Activated CD8-positive, alpha-beta T cell treated with anti-CD3 and anti-CD28 coated beads for 36 hours (primary cell): ENCODE measurements at regions not wholly inside any gene's neighbourhood (a gene's known extent, or its start where the extent isn't known, plus 50 kb on each side); places are given as distances from the start of the nearest gene placed in this dataset.

ENCODE experiments used
- ATAC-seq: fragments of 200-7000 bp; cut with Tn5 transposase; one replicate; pipeline ENCODE4 v1.10.0; 2021; ENCODE audit warnings: mild to moderate bottlenecking, moderate library complexity
- CTCF ChIA-PET: fragments of 350-600 bp; sonication (Branson Sonifier 250); formaldehyde crosslinking; loops from one replicate; lab custom pipeline; 2021; ENCODE audit warnings: antibody characterized with exemption; lab: Charles Lee
- POLR2A ChIA-PET: fragments of 350-600 bp; sonication (Branson Sonifier 250); formaldehyde crosslinking; loops from one replicate; lab custom pipeline; 2021; ENCODE audit warnings: antibody characterized with exemption; lab: Charles Lee
- DNase-seq: peaks from one replicate; pipeline ENCODE4 v3.0.0-alpha.2; 2020
- H3K27ac Mint-ChIP-seq: one replicate; pipeline ENCODE4 v1.8.0; 2021; ENCODE audit warnings: mild to moderate bottlenecking, mixed read lengths
- H3K27me3 Mint-ChIP-seq: one replicate; pipeline ENCODE4 v1.8.0; 2021; ENCODE audit warnings: mixed read lengths
- H3K36me3 Mint-ChIP-seq: one replicate; pipeline ENCODE4 v1.8.0; 2021; ENCODE audit warnings: low read depth, mixed read lengths
- H3K4me1 Mint-ChIP-seq: one replicate; pipeline ENCODE4 v1.8.0; 2021; ENCODE audit warnings: low read depth, mixed read lengths
- H3K4me3 Mint-ChIP-seq: one replicate; pipeline ENCODE4 v1.8.0; 2021; ENCODE audit warnings: mild to moderate bottlenecking, moderate library complexity, mixed read lengths
- H3K9me3 Mint-ChIP-seq: one replicate; pipeline ENCODE4 v1.8.0; 2021; ENCODE audit warnings: mixed read lengths
- CTCF ChIP-seq: fragments of 200-600 bp; IDR thresholded peaks from one replicate; pipeline ENCODE4 v1.8.0; 2022; ENCODE audit warnings: antibody characterized with exemption, mild to moderate bottlenecking
- intact Hi-C: fragments of 100-400 bp; cut with micrococcal nuclease; formaldehyde crosslinking; loops from one replicate; pipeline ENCODE4 v1.10.0; 2022

- Mint-ChIP-seq H3K36me3 (no peaks in the 10 kb centered on the region), H3K4me1 (no peaks in the 10 kb centered on the region), H3K27ac (no peak overlapping the region), H3K9me3 (no peaks in the 10 kb centered on the region), H3K27me3 (no peaks in the 10 kb centered on the region), H3K4me3 (no peak overlapping the region)
- no peak for TF ChIP-seq CTCF
- CTCF ChIA-PET = no interaction called here
- intact Hi-C loops = no loop called here
- POLR2A ChIA-PET = no interaction called here
- ATAC-seq (no peak), DNase-seq (no peak)
Measured at GRCh38 chr4:181677201-181677600, 566.0 kb upstream of the TENM3 start.

GRCh38 chr4:181677621-181678020 is 565.6 kb upstream of the TENM3 start:
- TF ChIP-seq CTCF = no peak
- Mint-ChIP-seq H3K27me3 (no peaks in the 10 kb centered on the region), H3K4me1 (no peaks in the 10 kb centered on the region), H3K4me3 (no peak overlapping the region), H3K9me3 (no peaks in the 10 kb centered on the region), H3K27ac (no peak overlapping the region), H3K36me3 (no peaks in the 10 kb centered on the region)
- DNase-seq (no peak), ATAC-seq (no peak)
- ChIA-PET CTCF (no interaction called here), POLR2A (no interaction called here)
- intact Hi-C loops = no loop called here

- intact Hi-C loops = no loop called here
- ChIA-PET POLR2A (no interaction called here), CTCF (no interaction called here)
- TF ChIP-seq CTCF = no peak
- no peaks in the 10 kb centered on the region for H3K4me1 Mint-ChIP-seq
- no peak for DNase-seq
- H3K4me3 Mint-ChIP-seq = no peak overlapping the region
- H3K9me3 Mint-ChIP-seq = no peaks in the 10 kb centered on the region
- H3K36me3 Mint-ChIP-seq = no peaks in the 10 kb centered on the region
- no peaks in the 10 kb centered on the region for H3K27me3 Mint-ChIP-seq
- H3K27ac Mint-ChIP-seq = no peak overlapping the region
- ATAC-seq = no peak
Measured at GRCh38 chr4:181679754-181680153, 563.4 kb upstream of the TENM3 start.

- Mint-ChIP-seq H3K9me3 (no peaks in the 10 kb centered on the region), H3K27me3 (no peaks in the 10 kb centered on the region), H3K27ac (no peak overlapping the region), H3K36me3 (no peaks in the 10 kb centered on the region), H3K4me1 (no peaks in the 10 kb centered on the region), H3K4me3 (no peak overlapping the region)
- CTCF ChIA-PET = no interaction called here
- no peak for TF ChIP-seq CTCF
- DNase-seq = no peak
- no peak for ATAC-seq
- POLR2A ChIA-PET = no interaction called here
- intact Hi-C loops = no loop called here
Measured at GRCh38 chr4:181682367-181683047, 560.7 kb upstream of the TENM3 start.

GRCh38 chr4:181684310-181684709 is 558.9 kb upstream of the TENM3 start:
- no peaks in the 10 kb centered on the region for H3K9me3 Mint-ChIP-seq
- DNase-seq (no peak), ATAC-seq (no peak)
- intact Hi-C loops = no loop called here
- no peak for TF ChIP-seq CTCF
- H3K27ac Mint-ChIP-seq = no peak overlapping the region
- POLR2A ChIA-PET = no interaction called here
- CTCF ChIA-PET = no interaction called here
- no peaks in the 10 kb centered on the region for H3K36me3 Mint-ChIP-seq
- H3K4me3 Mint-ChIP-seq = no peak overlapping the region
- H3K27me3 Mint-ChIP-seq = no peaks in the 10 kb centered on the region
- no peaks in the 10 kb centered on the region for H3K4me1 Mint-ChIP-seq
